RWPE1 (cell line): ENCODE measurements at regions not wholly inside any gene's neighbourhood (a gene's known extent, or its start where the extent isn't known, plus 50 kb on each side); places are given as distances from the start of the nearest gene placed in this dataset.

Experiments
- CTCF ChIA-PET: fragments of 350-600 bp; sonication (Branson Sonifier 250); formaldehyde crosslinking; extraction: SDS; loops from one replicate; lab custom pipeline; 2021; lab: Yijun Ruan, JAX
- POLR2A ChIA-PET: fragments of 400-600 bp; formaldehyde crosslinking; extraction: SDS; loops from one replicate; lab custom pipeline; 2020; ENCODE audit warnings: antibody characterized with exemption; ENCODE audit not compliant: low non-redundant PET; lab: Yijun Ruan, JAX
- DNase-seq: peaks from one replicate; pipeline ENCODE4 v3.0.0; 2012; ENCODE audit warnings: low spot score
- H3K27ac ChIP-seq: fragments of 450-650 bp; 2 replicates; pipeline ENCODE4 v1.5.1; 2017
- CTCF ChIP-seq: fragments of 450-650 bp; conservative IDR thresholded peaks from 2 replicates; pipeline ENCODE4 v1.5.1; 2017; ENCODE audit warnings: low read depth, mild to moderate bottlenecking

- DNase-seq = no peak
- ChIA-PET POLR2A (no interaction called here), CTCF (no interaction called here)
- TF ChIP-seq CTCF = no peak
- no peak overlapping the region for H3K27ac ChIP-seq
Measured at GRCh38 chr15:47599806-47600205, 117.5 kb upstream of the SEMA6D start.

GRCh38 chr15:47602121-47602520 is 115.2 kb upstream of the SEMA6D start:
- H3K27ac ChIP-seq = no peak overlapping the region
- ChIA-PET POLR2A (no interaction called here), CTCF (interaction anchor here (0.5 to 1.1 kb wide), 2 partner anchors 37 to 181 kb away, joined by 4 read pairs; no protein-coding TSS in a partner anchor)
- TF ChIP-seq CTCF = no peak
- DNase-seq = no peak

GRCh38 chr15:47603026-47603425 is 114.3 kb upstream of the SEMA6D start:
- ChIA-PET POLR2A (no interaction called here), CTCF (interaction anchor here (0.5 to 1.1 kb wide), 2 partner anchors 36 to 180 kb away, joined by 4 read pairs; no protein-coding TSS in a partner anchor)
- no peak for TF ChIP-seq CTCF
- peak; percentile 34 for DNase-seq
- H3K27ac ChIP-seq = no peak overlapping the region

GRCh38 chr15:47607695-47608094 is 109.6 kb upstream of the SEMA6D start:
- H3K27ac ChIP-seq = no peak overlapping the region
- DNase-seq = no peak
- TF ChIP-seq CTCF = no peak
- ChIA-PET POLR2A (no interaction called here), CTCF (no interaction called here)

GRCh38 chr15:47609693-47610092 is 107.6 kb upstream of the SEMA6D start:
- ChIA-PET CTCF (no interaction called here), POLR2A (no interaction called here)
- DNase-seq = no peak
- no peak for TF ChIP-seq CTCF
- H3K27ac ChIP-seq = no peak overlapping the region

- CTCF ChIA-PET = interaction anchor here (0.5 kb wide), 2 partner anchors 32 to 38 kb away, joined by 3 to 4 read pairs; no protein-coding TSS in a partner anchor
- DNase-seq = no peak
- no peak overlapping the region for H3K27ac ChIP-seq
- POLR2A ChIA-PET = no interaction called here
- TF ChIP-seq CTCF = no peak
Measured at GRCh38 chr15:47610736-47611135, 106.6 kb upstream of the SEMA6D start.
